Activated CD4-positive, alpha-beta T cell treated with anti-CD3 and anti-CD28 coated beads, Interleukin-2, Interleukin-4, amounts not matched to agents 100 ng/mL and 50 ng/mL, durations not matched to agents 16 hours and 8 hours (primary cell): ENCODE measurements at regions not wholly inside any gene's neighbourhood (a gene's known extent, or its start where the extent isn't known, plus 50 kb on each side); places are given as distances from the start of the nearest gene placed in this dataset.

ENCODE experiments used
- DNase-seq: peaks from one replicate; pipeline ENCODE4 v3.0.0-alpha.2; 2020; ENCODE audit warnings: low spot score

GRCh38 chr15:62612183-62612733 is 430.3 kb upstream of the TPM1 start:
- DNase-seq = no peak

- DNase-seq = no peak
Observed at GRCh38 chr15:62612771-62613170, 429.8 kb upstream of the TPM1 start.

- DNase-seq = no peak
Observed at GRCh38 chr15:62616746-62617145, 425.8 kb upstream of the TPM1 start.

GRCh38 chr15:62617741-62618140 is 424.8 kb upstream of the TPM1 start:
- no peak for DNase-seq

- DNase-seq = no peak
Observed at GRCh38 chr15:62618432-62618831, 424.1 kb upstream of the TPM1 start.

- no peak for DNase-seq
Observed at GRCh38 chr15:62618846-62619504, 423.6 kb upstream of the TPM1 start.

GRCh38 chr15:62619526-62619925 is 423.0 kb upstream of the TPM1 start:
- DNase-seq = no peak

GRCh38 chr15:62622775-62623174 is 419.8 kb upstream of the TPM1 start:
- DNase-seq = no peak

GRCh38 chr15:62624547-62625378 is 417.8 kb upstream of the TPM1 start:
- peak; percentile 14 for DNase-seq

- no peak for DNase-seq
Observed at GRCh38 chr15:62625429-62626033, 417.0 kb upstream of the TPM1 start.

- no peak for DNase-seq
Observed at GRCh38 chr15:62626903-62627302, 415.6 kb upstream of the TPM1 start.

- DNase-seq = no peak
Observed at GRCh38 chr15:62631076-62631724, 411.3 kb upstream of the TPM1 start.

- no peak for DNase-seq
Observed at GRCh38 chr15:62636823-62637573, 405.5 kb upstream of the TPM1 start.

GRCh38 chr15:62637574-62637897 is 405.0 kb upstream of the TPM1 start:
- DNase-seq = no peak

GRCh38 chr15:62637950-62638619 is 404.5 kb upstream of the TPM1 start:
- no peak for DNase-seq

- DNase-seq = no peak
Observed at GRCh38 chr15:62639432-62639831, 403.1 kb upstream of the TPM1 start.

GRCh38 chr15:62639906-62640605 is 402.5 kb upstream of the TPM1 start:
- no peak for DNase-seq

- no peak for DNase-seq
Observed at GRCh38 chr15:62641825-62642224, 400.7 kb upstream of the TPM1 start.

GRCh38 chr15:62643572-62643971 is 399.0 kb upstream of the TPM1 start:
- DNase-seq = no peak

- no peak for DNase-seq
Observed at GRCh38 chr15:62644216-62644888, 398.2 kb upstream of the TPM1 start.
